Upper lobe of right lung (tissue), 1 donor: ENCODE measurements at regions not wholly inside any gene's neighbourhood (a gene's known extent, or its start where the extent isn't known, plus 50 kb on each side); places are given as distances from the start of the nearest gene placed in this dataset.
A peak's percentile ranks its signal among the peaks of the same experiment; 100 is the strongest.
"Not testable (repeated sequence)": the region's sequence is repeated elsewhere in the genome, so short reads cannot be mapped to it uniquely, and the experiment has no call there.

ENCODE experiments used
- ATAC-seq: fragments of 200-7000 bp; cut with Tn5 transposase; one replicate; pipeline ENCODE4 v1.9.1; 2020; ENCODE audit warnings: mild to moderate bottlenecking, moderate library complexity
- DNase-seq: peaks from one replicate; pipeline ENCODE4 v3.0.0-alpha.2; 2020
- H3K27ac ChIP-seq: fragments of 200-600 bp; one replicate; pipeline ENCODE4 v1.8.0; 2022
- H3K27me3 ChIP-seq: fragments of 200-600 bp; one replicate; pipeline ENCODE4 v1.8.0; 2022; ENCODE audit warnings: mild to moderate bottlenecking
- H3K36me3 ChIP-seq: fragments of 200-600 bp; one replicate; pipeline ENCODE4 v1.8.0; 2022
- H3K4me1 ChIP-seq: fragments of 200-600 bp; one replicate; pipeline ENCODE4 v1.8.0; 2022
- H3K4me3 ChIP-seq: fragments of 200-600 bp; one replicate; pipeline ENCODE4 v1.8.0; 2022; ENCODE audit warnings: mild to moderate bottlenecking
- H3K9me3 ChIP-seq: fragments of 200-600 bp; one replicate; pipeline ENCODE4 v1.8.0; 2022
- CTCF ChIP-seq: fragments of 200-600 bp; IDR thresholded peaks from one replicate; pipeline ENCODE4 v1.8.0; 2022; ENCODE audit warnings: antibody characterized with exemption
- intact Hi-C: fragments of 100-400 bp; cut with DNase I; formaldehyde crosslinking; loops from one replicate; pipeline ENCODE4 v1.11.0; 2022
- donor health status: DM: no; HTN: yes; CAD: no; lungs with severe emphysema.

DNA sequence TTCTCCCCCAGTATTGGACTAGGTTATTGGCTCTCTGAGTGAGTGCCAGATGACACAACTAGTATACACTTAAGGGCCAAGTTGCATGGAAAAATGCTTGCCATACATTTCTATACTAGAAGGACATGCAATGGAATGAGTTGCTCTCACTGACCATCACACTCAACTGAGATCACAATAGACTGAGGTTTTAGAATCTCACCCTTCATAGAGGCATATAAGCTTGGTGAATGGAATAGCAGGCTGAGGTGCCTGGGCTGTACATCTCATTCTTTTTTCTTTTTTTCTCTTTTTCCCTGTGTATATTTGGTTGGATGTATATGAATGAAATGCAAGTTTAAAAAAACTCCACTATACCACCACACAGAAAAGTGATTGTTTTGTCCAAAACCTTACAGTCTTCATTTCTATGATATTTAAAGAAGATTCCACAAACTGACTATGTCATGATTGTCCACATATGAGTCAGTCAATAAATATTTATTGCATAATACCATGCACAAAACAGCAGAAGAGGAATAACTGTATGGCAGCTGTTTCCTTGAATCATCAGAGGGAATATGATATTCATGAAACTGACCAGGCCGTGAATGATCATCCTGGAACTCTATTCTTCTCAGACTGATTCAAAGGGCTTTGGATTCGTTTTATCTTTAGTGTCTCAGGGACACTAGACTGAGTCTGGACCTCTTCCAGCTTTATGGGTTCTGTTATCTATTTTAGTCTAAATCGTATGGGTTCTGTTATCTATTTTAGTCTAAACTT, 122.6 kb upstream of the STK17B start:
- Histone ChIP-seq H3K36me3 (no peaks in the 10 kb centered on the region), H3K9me3 (no peaks in the 10 kb centered on the region), H3K27ac (no peak overlapping the region), H3K4me1 (peaks cover 6% of the 10 kb centered on the region), H3K27me3 (no peaks in the 10 kb centered on the region), H3K4me3 (no peak overlapping the region)
- no peak for DNase-seq
- no peak for ATAC-seq
- intact Hi-C loops = no loop called here
- TF ChIP-seq CTCF = no peak

DNA sequence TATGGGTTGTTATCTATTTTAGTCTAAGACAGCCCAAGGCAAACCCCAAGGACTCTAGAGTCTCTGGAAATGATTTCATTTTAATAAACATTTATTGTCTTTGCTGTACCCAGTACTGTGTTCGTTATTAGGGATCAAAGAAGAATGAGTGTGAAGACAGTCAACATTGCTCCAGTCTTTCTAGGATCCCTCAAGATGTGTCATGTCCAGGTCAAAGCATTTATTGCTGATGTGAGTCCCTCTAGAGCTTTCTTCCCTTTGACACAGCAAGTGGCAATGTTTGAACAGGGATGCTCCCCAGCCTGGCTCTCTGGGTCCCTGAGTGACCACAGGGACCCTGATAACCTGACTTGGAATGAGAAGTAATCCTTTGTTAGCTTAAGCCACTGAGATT, 123.1 kb upstream of the STK17B start:
- no peaks in the 10 kb centered on the region for H3K36me3 ChIP-seq
- intact Hi-C loops = no loop called here
- no peak for DNase-seq
- no peak overlapping the region for H3K4me3 ChIP-seq
- peaks cover 6% of the 10 kb centered on the region for H3K4me1 ChIP-seq
- no peak for ATAC-seq
- no peak overlapping the region for H3K27ac ChIP-seq
- no peaks in the 10 kb centered on the region for H3K9me3 ChIP-seq
- H3K27me3 ChIP-seq = no peaks in the 10 kb centered on the region
- TF ChIP-seq CTCF = no peak

GRCh38 chr2:196295005-196295404, 123.6 kb upstream of the STK17B start:
- Histone ChIP-seq H3K9me3 (no peaks in the 10 kb centered on the region), H3K36me3 (no peaks in the 10 kb centered on the region), H3K27ac (no peak overlapping the region), H3K27me3 (no peaks in the 10 kb centered on the region), H3K4me3 (no peak overlapping the region), H3K4me1 (peaks cover 6% of the 10 kb centered on the region)
- DNase-seq (no peak), ATAC-seq (no peak)
- TF ChIP-seq CTCF = no peak
- intact Hi-C loops = no loop called here

DNA sequence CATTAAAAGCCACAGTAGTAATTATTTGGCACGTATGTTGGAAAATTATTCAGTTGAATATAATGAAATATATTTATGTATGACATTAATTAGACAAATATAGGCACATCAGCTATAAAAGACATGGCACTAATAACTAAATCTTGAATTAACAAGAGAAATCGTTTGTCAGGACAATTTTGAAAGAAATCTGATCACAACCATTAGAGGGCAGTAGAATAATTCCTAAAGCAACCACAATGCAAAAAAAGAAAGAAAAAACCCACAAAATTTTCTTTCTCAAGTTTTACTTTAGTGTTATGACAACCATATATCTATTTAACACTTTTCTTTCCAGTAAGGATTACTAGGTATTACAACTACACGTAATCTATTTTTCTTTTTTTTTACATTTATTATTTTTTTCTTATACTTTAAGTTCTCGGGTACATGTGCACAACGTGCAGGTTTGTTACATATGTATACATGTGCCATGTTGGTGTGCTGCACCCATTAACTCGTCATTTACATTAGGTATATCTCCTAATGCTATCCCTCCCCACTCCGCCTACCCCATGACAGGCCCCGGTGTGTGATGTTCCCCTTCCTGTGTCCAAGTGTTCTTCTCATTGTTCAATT, 126.8 kb upstream of the STK17B start:
- H3K9me3 ChIP-seq, ATAC-seq, DNase-seq, H3K4me3 ChIP-seq, H3K36me3 ChIP-seq, H3K27me3 ChIP-seq, intact Hi-C loops, H3K27ac ChIP-seq, H3K4me1 ChIP-seq: not testable (repeated sequence)
- peak; percentile 68 for TF ChIP-seq CTCF

GRCh38 chr2:196307775-196308305, 136.5 kb upstream of the STK17B start:
- H3K4me3 ChIP-seq = no peak overlapping the region
- DNase-seq (no peak), ATAC-seq (no peak)
- TF ChIP-seq CTCF = no peak
- no peaks in the 10 kb centered on the region for H3K27me3 ChIP-seq
- no peaks in the 10 kb centered on the region for H3K36me3 ChIP-seq
- intact Hi-C loops = no loop called here
- no peak overlapping the region for H3K27ac ChIP-seq
- no peaks in the 10 kb centered on the region for H3K9me3 ChIP-seq
- no peaks in the 10 kb centered on the region for H3K4me1 ChIP-seq
